Left ventricle myocardium superior (tissue), 1 donor: ENCODE measurements at regions not wholly inside any gene's neighbourhood (a gene's known extent, or its start where the extent isn't known, plus 50 kb on each side); places are given as distances from the start of the nearest gene placed in this dataset.

Experiments used
- ATAC-seq: fragments of 200-7000 bp; cut with Tn5 transposase; one replicate; pipeline ENCODE4 v1.9.1; 2020; ENCODE audit warnings: mild to moderate bottlenecking, moderate library complexity
- DNase-seq: peaks from one replicate; pipeline ENCODE4 v3.0.0-alpha.2; 2020
- intact Hi-C: fragments of 100-400 bp; cut with micrococcal nuclease; formaldehyde crosslinking; loops from one replicate; pipeline ENCODE4 v1.11.0; 2022
- donor health status: DM: no; HTN: yes; CAD: no; lungs with severe emphysema.

DNA sequence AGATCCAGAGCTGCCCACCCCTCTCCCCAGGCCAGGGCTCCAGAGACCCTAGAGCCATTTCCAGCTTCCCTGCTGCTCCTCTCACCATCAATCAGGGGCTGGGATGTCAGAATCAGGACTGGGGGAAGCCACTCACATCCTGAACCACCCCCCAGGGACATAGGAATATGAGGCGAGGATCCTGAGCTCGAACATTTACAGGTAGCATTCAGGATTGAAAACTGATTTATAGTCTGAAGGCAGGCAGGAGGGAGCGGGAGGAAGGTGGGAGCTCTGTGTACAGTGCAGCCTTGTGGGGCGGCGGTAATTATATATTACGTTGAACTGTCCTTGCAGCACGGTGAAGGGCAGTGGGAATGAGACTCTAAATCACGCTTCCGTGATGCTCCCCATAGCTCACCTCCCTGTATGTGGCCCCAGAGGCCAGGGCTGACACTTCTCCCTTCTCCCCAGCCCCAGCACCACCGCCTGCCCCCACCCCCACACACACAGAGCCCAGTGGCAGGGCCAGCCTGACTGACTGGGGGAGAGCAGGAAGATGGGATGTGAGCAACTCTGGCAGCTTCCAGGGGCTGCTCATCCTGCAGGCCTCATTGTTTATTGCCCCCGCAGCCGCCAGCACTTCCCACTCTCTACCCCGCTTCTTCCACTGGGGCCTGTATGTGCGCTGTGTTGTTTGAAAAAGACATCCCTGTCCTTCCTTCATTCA lies 76.0 kb upstream of the HSPA9 start:
- no peak for ATAC-seq
- DNase-seq: no peak
- intact Hi-C loops: no loop called here

DNA sequence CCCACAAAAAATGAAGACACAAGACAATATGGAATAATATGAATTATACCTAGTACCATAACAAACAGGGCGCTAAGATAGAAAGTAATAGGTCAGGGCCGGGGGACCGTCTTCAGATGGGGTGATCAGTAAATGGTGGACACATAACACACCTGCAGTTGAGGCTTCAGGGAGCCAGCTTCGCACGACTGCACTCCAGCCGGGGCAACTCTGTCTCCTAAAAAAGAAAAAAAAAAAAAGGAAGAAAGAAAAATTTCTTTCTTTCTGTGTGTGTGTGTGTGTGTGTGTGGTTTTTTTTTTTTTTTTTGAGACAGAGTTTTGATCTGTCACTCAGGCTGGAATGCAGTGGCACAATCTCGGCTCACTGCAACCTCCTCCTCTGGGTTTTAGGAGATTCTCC lies 75.0 kb upstream of the HSPA9 start:
- intact Hi-C loops: no loop called here
- DNase-seq (no peak), ATAC-seq (no peak)

DNA sequence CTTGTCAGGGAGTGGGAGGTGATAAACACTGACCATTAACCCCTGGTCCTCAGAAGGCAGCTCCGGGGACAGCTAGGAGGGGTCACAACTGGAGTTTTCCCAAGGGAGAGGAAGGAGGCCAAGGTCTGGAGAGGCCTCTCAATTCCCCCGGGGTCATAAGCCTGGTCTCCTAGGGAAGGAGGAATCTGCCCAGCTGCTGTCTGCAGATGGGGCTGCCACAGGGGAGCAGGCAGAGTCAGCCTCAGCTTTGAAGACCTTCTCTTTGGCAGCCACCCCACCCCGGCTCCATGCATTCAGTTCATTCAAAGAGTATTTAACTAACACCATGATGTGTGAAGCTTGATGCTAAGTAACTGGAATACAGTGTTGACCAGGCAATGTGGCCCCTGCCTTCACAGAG lies 74.6 kb upstream of the HSPA9 start:
- intact Hi-C loops: no loop called here
- DNase-seq (no peak), ATAC-seq (peak; percentile 24)

DNA sequence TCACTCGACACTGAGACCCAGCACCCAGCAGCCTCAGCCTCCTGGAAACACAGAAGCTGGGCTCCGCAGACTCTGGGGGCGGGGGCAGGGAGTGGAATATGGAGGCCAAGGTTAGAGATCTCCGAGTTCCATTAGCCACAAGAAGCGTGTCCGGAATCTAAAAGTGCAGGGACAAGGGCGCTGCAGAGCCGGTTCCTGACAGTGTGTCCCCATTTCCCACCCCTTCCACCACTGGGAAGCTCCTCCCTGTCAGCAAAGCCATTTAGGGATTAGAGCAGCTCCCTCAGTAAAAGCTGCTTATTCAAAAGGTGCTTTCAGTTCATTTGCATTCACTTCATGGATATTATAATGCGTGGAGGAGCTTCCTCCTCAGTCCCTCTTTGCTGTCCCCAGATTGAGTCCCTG lies 74.1 kb upstream of the HSPA9 start:
- intact Hi-C loops: no loop called here
- ATAC-seq (peak; percentile 21), DNase-seq (no peak)

DNA sequence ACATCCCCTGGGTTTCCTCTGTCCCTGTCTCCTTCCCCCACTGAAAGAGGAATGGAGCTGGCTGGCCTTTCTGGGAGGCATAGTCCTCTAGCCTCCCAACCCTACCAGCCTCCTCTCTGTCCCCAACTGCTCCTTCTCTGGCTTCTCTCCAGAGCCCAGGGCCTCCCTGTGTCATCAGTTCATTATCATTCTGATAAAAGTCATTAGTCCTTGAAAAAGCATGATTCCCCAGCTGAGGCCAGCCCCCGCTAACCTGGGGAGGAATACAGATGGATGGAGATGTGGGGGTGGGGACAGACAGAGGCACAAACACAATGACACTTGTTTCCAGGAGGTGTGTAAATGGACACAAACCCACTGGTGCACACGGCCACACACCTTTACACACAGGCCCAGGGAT lies 73.6 kb upstream of the HSPA9 start:
- no peak for DNase-seq
- intact Hi-C loops: no loop called here
- no peak for ATAC-seq

DNA sequence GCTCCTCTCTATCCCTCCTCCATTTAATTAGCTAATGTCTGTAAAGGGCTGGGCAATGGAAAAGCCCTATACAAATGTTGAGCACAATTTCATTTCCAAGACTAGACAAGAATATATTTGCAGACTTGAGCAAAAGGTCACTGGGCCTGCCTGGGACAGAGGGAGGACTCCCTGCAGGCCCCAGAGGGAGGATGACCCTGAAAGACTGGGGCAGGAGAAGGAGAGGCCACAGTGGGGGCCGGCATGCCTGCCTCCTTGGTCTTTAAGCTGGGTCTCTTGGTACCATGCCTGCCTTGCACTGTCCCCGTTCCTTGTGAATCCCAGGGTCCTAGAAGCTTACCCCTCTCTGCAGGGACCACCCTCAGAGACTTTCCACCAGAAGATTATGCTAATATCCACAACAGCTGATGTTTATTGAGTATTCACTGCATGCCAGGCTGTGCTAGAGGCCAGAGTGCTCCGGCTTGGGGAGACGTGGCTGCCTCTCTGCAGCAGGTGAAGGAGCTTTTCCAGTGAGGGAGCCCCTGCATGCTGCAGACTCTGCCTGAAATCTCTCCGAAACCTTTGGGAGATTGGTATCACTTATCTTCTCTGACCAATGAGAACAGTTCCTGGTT lies 72.7 kb upstream of the HSPA9 start:
- DNase-seq (no peak), ATAC-seq (no peak)
- intact Hi-C loops: no loop called here

DNA sequence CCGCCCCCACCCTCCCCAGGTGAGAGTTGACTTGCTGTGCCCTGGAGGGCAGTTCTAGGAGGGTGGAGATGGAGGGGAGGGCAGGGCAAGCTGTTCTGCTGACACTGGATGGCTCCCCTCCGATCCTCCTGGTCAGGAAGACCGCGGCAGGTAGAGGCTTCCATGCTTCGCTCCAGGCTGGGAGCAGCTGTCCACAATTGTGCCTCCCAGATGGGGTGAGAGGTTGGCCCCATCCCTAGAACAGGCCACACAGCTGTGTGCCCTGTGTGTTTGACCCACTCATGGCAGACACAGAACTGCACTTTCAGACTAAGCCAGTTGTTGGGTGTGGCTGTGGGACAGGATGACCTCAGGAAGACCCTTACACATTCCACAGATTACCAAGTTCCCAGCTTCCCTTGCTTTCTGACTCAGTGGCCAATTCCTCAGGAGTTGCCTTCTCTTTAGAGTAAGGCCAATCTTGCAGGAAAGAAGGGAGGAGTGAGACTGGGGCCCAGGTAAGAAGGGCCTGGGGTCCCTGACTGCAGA lies 72.1 kb upstream of the HSPA9 start:
- no peak for DNase-seq
- no peak for ATAC-seq
- intact Hi-C loops: no loop called here

DNA sequence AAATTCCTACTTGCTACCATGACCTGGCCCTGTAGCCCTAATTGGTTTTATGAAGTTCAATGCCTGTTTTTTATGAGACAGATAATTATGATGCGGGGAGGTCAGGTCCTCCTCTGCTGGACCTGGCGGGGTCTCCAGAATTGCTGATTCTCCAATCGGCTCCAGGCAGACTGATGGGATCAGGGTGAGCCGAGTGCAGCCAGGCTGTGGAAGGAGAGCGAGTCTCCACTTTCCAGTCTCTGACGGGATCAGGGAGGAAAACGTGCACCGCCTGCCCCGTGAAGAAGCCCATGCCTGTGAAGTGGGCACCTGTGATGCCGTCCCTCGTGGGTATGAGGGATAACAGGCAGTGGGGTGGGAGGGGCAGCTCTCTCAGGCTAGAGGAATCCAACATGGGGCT lies 71.5 kb upstream of the HSPA9 start:
- intact Hi-C loops: no loop called here
- ATAC-seq (no peak), DNase-seq (no peak)

DNA sequence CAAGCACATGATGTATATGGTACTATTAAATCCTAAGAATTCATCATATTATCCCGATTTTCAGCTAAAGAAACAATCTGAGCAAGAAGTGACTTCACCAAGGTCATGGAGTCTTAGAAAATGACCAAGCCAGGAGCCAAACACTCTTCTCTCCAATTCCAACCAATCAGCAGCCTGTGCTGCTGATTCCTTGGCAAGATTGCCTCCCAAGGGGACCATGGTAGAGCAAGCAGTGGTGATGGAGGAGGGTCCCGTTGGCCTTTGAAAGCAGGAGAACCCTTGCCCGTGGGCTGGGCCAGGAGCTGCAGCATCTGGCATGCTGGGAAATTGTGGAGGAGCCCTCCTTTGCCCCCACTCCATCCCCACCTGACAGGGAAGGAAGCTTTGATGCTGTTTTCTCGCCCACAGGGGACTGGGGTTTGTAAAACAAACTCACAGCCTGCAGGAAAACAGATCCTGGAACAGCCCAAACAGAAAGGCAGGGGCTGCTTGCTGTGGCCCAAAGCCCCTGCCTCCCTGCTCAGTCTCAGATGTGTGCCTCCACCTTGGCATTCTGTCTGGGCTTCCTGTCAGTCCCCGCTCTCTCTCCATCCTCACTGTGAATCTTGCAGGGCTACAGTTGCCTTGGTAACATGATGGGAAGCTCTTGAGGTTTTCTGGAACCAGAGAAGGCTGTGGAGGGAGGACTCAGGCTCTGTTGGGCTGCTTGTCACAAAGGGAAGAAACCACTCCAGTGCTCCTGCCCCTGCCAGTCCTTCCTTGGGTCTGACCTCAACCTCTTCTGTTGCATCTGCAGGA lies 70.8 kb upstream of the HSPA9 start:
- ATAC-seq (no peak), DNase-seq (no peak)
- intact Hi-C loops: no loop called here

DNA sequence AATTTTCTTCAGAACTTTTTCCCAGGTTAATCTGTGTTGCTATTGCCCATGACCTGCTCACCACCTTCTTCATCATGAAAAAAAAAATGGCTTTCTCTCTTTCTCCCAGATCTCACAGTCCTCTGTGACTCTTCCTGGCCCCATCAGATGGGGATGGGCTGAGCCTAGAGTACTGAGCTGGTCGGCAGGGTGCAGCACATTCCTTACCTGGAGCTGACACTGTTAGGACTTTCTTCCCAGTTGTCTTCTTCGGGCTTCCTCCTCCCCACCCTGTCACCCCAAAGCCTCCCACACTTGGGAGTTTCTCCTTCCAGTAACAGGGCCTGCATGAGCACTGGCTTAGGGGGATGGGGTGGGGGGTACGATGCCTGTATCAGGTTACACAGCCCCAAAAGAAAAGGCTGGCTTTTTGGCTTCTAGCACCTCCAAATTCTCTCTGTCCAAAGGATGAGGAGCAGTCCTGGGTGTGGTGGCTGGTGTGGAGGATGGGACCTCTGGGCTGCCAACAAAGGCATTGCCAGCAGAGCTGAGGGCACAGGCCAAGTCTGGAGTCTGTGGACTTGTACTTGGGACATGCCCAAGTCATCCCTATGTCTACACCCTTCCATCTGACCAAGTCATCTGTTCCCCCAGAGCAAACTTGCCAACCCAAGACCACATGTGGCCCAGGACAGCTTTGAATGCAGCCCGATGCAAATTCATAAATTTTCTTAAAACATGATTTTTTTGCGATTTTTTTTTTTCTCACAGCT lies 68.0 kb upstream of the HSPA9 start:
- ATAC-seq: peak; percentile 54
- DNase-seq: no peak
- intact Hi-C loops: loop anchor here (5.0 kb wide), 1 partner anchor 619 kb away; no protein-coding TSS in a partner anchor

DNA sequence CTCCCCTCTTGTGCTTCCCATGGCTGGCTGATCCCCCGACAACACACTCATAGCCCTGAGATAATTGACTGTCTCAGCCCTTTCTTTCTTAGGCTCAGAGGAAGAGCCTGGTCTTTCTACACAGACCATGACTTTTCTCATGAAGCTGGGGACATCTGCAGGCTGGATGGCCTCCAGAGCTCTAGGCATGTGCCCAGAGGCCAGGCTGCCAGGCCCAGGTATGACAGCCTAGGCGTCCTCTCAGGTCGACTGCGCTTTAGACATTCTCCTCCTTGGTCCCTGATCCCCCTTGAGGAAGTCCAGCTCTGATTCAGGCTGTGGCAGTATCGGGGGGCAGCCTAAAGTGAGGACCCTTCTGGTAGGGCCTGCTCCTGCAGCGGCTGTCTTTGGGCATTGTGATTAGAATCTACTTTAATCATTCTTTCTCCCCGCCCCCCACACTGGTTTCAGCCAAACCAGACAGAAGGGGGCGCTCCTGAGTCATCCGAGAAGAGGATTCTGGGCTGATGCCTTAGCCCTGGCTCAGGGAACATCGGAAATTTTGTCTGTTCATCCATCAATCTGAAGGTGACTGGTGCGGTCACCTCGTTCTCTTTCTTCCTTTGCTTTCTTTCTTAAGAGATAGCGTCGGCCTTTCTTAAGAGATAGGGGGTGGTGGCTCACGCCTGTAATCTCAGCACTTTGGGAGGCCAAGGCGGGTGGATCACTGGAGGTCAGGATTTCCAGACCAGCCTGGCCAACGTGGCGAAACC lies 66.5 kb upstream of the HSPA9 start:
- DNase-seq: peak; percentile 75
- peak; percentile 77 for ATAC-seq
- intact Hi-C loops: loop anchor here (5.0 kb wide), 1 partner anchor 621 kb away; no protein-coding TSS in a partner anchor

DNA sequence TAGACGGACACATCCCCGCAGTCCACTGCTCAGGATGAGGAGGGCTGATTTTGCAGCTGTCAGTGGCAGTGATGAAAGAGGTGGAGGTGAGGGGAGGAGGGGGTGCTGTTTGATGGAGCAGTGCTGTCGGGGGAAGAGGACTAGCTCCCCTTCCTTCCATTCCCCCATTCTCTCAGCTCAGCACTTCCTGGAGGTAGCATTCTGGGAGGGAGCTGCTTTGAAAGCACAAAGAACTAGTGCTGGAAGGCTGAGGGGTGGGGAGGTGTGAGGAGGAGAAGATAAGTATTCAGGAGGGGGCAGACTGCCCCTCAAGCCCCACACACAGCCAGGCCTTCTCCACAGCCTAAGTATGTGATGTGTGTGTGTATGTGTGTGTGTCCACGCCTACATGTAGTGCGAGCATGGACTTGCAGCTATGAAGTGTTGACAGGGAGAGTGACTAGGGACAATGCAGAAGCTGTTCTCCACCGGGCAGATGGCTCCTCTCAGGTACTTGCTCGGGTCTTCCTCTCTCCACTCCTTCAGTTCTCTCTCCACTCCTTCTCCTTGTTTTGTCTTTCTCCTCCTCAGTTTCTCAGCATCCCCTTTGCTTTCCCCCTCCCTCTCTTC lies 65.5 kb upstream of the HSPA9 start:
- DNase-seq (no peak), ATAC-seq (no peak)
- intact Hi-C loops: loop anchor here (5.0 kb wide), 1 partner anchor 622 kb away; no protein-coding TSS in a partner anchor

DNA sequence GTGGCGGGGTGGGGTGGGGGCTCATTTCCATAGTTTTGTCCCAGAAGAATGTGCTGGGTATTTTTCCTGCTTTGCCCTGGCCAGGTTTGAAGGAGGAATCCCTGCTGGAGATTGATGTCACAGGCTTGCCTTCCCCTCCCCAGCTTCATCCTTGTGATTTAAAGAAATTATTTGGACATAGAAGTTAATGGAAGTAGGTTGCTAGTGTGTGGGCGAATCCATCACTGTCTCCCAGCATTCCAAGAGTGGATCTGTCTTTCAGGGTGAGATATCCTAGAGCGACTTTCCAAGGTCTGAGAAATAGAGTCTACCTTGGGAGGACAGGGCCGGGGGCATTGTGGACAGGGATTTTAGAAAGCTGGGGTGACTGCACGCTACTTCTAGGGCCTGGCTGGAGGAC lies 64.9 kb upstream of the HSPA9 start:
- intact Hi-C loops: loop anchor here (5.0 kb wide), 1 partner anchor 622 kb away; no protein-coding TSS in a partner anchor
- ATAC-seq: no peak

DNA sequence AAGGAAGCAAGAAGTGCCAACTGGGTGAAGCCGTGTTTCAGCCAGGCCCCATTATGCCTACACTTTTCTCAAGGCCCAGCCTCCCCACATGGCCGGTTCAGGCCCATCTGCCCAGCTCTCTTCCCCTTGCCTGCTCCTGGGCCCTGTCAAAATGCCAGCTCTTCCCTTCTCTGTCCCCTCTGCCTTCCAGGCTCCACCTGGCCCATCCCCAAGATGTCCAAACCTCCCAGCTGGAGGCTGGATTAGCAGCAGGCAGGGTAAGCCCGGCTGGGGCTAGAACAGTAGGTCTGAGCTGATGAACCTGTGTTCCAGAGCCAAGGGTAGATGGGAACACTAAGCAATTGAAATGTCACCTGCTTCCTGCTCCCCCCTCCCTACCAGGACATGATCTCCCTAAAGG lies 64.1 kb upstream of the HSPA9 start:
- intact Hi-C loops: no loop called here
- ATAC-seq (no peak), DNase-seq (no peak)

More for the DNA sequence above, 64.9 kb upstream of the HSPA9 start:
- DNase-seq: no peak

DNA sequence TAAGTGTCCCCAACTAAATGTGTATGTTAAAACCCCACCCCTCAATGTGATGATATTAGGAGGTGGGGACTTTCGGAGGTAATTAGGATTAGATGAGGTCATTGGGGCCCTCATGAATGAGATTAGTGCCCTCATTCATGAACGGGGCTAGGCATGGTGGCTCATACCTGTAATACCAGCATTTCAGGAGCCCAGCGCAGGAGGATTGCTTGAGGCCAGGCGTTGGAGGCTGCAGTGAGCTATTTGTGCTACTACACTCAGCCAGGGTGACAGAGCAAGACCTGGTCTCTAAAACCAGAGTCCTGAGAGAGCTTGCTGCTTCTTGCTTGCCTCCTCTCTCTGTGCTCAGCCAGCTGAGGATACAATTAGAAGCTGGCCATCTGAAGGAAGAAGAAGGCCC lies 62.1 kb upstream of the HSPA9 start:
- intact Hi-C loops: no loop called here
- DNase-seq (no peak), ATAC-seq (no peak)

DNA sequence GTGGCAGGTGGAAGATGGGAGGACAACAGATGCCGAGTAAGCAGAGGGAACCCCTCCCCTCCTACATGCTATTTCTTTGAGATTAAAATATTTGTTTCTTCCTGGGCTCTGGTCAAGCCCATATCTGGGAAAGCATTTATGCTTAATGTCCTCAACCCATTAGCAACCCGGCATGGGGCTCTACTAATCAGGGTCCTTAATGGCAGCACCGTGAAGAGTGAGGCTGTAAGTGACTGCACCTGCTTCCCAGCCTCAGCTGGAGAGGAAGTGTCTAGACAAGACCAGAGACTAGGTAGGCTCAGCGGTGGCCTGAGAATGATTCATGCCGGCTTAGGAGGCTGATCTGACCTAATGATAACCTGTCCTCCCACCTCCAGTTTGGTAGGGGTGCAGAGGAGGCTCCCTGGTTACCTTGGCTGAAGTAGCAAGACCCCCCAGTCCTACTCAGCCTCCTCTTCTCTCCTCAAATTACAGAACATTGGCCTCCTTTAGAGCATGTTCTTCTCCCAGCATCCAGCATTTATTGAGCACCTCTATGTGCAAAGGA lies 61.3 kb upstream of the HSPA9 start:
- no peak for ATAC-seq
- intact Hi-C loops: no loop called here

DNA sequence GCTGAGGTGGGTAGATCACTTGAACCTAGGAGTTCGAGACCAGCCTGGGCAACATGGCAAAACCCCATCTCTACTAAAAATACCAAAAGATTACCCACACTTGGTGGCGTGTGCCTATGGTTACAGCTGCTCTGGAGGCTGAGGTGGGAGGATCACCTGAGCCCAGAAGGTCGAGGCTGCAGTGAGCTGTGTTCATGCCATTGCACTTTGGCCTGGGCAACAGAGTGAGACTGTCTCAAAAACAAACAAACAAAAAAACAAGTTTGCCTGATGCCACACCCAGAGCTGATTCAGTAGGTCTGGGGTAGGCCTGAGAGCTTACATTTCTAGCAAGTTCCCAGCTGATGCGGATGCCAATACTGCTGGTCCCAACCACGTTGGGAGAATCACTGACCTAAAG lies 60.5 kb upstream of the HSPA9 start:
- intact Hi-C loops: no loop called here
- no peak for ATAC-seq
- DNase-seq: no peak

More for the DNA sequence above, 61.3 kb upstream of the HSPA9 start:
- DNase-seq: no peak

DNA sequence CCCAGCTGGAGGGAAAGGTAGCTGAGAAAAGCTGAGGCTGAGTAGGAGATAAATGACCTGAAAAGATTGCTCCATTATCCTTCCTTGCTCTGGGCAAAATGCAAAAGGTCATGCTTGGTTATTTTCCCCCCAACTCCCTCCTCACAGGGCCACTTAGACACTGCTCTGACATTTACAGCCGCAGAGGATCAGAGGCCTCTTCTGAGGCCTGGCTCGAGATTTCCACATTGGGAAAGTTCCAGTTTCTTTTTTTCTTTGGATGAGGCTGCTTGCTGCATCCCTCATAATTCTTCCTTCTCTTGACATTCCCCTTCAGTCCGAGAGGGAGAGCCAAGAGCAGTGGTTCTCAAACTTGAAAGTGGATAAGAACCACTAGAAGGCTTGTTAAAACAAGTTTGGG lies 60.1 kb upstream of the HSPA9 start:
- DNase-seq (no peak), ATAC-seq (peak; percentile 55)
- intact Hi-C loops: no loop called here
